Stimulated activated CD4-positive, alpha-beta T cell treated with anti-CD3 and anti-CD28 coated beads, TNF-alpha, amount 100 ng/mL, for 48 hours (primary cell): ENCODE measurements at regions not wholly inside any gene's neighbourhood (a gene's known extent, or its start where the extent isn't known, plus 50 kb on each side); places are given as distances from the start of the nearest gene placed in this dataset.

ENCODE experiments used
- DNase-seq, 3 donors: peaks; one replicate each; pipeline ENCODE4 v3.0.0-alpha.2; 2020; ENCODE audit warnings: low read depth in 3 of 3

DNA sequence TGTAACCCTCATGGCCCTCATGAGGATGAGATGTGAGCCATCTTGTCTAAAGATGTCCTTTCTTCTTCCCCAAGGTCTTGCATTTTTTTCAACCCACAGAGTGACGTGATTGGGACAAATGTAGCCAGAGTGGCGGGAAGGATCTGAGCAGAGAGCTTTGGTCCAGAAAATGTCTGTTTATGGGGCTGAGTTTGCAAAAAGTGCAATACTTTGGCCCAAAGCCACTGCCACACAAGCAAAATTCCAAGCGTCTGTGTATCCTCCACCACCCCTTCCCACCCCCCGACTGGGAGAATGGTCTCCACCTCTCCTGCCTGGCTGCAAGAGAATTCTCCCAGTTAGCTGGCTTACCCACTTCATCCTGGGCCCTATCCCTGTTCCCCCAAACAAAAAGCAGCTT is 246.9 kb upstream of the LRIG1 start:
- DNase-seq: no peak

GRCh38 chr3:66748175-66748876 is 247.5 kb upstream of the LRIG1 start:
- no peak for DNase-seq

- no peak for DNase-seq
Observed at GRCh38 chr3:66751842-66752241, 246.3 kb upstream of the KBTBD8 start.

- DNase-seq: no peak
Observed at GRCh38 chr3:66753670-66754069, 244.4 kb upstream of the KBTBD8 start.

DNA sequence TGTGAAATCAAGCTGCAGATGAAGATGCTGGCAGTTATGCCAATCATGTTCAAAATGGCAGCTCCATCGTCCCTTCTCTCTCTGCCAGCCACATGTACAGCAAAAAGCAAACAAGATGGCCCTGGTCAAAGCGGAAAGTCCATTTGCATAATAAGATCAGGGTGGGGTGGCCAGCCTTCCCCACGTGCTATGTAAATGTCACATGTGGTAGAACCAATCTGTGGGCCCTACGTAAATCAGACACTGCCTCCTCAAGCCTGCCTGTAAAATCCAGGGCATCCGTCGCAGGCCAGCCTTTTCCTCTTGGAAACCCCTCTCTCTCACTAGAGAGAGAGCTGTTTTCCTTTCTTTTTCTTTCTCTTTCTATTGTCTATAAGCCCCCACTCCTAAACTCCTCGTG is 243.5 kb upstream of the KBTBD8 start:
- no peak for DNase-seq

DNA sequence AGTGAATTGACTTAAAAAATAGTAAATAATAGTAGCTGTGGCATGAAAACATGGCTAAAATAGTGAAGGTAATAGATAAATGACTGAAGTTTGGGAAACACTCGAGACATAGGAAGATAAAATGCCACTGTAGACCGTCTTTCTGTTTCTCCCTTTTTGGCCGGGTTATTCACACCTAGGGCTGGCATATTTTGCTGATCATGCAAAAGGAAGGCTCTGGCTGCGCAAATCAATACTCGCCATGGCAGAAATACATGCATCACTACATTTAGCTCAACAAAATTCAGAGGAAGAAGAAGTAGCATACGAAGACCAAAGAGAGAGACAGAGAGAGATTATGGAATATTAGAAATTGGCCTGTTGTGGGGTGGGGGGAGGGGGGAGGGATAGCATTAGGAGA is 242.2 kb upstream of the KBTBD8 start:
- no peak for DNase-seq

GRCh38 chr3:66756468-66757036 is 241.6 kb upstream of the KBTBD8 start:
- DNase-seq: no peak

DNA sequence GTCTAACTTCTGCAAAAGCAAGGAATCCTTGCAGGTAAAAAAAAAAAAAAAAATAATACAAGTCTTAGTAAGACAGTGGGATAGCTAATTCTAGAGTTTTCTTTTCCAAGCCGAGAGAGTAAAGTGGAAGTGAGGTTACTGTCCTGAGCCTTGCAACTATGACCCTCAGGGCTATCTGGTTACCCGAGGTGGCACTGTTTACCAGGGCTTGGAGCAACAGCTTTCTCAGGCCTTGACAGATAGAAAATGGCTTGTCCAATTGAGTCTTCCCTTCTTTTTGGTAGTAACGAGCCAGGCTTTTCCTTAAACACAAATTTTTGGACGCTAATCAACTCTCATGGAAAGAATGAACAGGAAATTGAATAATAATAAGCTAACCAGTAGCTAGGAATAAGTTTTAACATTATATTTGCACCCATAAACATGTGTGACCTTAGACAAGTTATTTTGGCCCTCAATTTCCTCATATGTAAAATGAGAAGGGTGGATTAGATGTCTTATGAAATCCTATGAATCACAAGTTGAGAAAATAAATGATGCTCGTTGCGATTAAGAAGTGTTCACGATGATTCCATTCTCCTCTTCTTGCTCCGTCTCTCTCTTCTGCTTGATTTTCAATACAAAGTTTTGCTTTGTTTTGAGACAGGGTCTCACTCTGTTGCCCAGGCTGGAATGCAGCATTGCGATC is 236.9 kb upstream of the KBTBD8 start:
- DNase-seq: no peak

GRCh38 chr3:66762916-66763693 is 235.0 kb upstream of the KBTBD8 start:
- no peak for DNase-seq

DNA sequence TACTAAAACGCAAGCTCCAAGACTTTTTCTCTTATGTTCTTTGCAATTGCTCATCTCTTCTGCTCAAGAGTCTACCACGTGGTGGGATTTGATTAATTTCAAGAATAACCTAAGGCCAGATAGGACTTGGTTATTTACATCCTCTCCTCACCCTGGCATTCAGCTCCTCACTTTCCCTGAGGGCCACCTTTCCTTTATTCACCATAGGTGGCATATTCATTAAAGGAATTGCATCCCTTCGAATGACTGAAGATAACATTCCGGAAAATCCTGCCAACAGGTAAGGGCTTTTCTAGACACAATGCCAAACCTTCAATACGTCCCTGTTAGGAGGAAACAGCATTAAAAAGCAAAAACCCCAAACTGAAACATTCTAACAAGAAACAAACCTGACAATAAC is 220.0 kb upstream of the KBTBD8 start:
- DNase-seq: no peak

GRCh38 chr3:66778777-66779176 is 219.3 kb upstream of the KBTBD8 start:
- DNase-seq: no peak

GRCh38 chr3:66785191-66785909 is 212.8 kb upstream of the KBTBD8 start:
- no peak for DNase-seq

- no peak for DNase-seq
Observed at GRCh38 chr3:66789580-66790237, 208.4 kb upstream of the KBTBD8 start.

DNA sequence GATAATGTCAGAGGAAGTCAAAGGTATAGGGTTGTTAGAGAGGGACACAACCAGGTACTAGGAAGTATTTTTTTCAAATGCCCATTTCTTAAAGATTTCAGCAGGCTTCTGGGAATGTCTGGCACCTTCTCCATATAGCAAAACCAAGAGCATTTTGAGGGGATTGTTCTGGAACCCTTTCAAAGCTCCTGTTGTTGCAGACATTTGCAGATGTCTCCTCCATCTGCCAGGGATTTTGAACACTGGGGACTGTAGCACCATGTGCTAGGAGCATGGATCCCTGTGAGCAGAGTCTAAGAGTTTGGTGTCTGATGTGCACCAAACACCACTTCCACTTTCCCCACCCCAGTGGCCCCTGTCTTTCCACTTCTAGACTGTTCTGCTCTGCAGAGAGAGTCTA is 206.0 kb upstream of the KBTBD8 start:
- DNase-seq: no peak

GRCh38 chr3:66795365-66795764 is 202.7 kb upstream of the KBTBD8 start:
- DNase-seq: no peak

GRCh38 chr3:66796343-66796742 is 201.8 kb upstream of the KBTBD8 start:
- DNase-seq: no peak

GRCh38 chr3:66797889-66798560 is 200.1 kb upstream of the KBTBD8 start:
- no peak for DNase-seq

DNA sequence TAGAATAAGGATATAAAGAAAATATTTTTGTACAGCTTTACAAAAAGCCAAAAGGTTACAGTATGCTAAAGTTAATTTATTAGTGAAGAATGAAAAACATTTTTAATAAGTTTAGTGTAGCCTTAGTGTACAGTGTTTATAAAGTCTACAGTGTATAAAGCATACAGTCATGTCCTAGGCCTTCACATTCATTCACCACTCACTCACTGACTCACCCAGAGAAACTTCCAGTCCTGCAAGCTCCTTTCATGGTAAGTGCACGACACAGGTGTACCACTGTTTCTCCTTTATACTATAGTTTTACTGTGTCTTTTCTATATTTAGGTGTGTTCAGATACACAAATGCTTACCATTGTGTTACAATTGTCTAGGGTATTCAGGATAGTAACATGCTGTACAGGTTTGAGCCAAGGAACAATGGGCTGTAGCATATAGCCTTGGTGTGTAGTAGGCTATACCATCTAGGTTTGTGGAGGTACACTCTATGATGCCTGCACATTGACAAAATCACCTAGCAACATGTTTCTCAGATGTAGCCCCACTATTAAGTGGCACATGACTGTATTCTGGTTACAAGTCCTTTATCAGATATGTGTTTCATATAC is 197.1 kb upstream of the KBTBD8 start:
- DNase-seq: no peak

GRCh38 chr3:66803206-66803605 is 194.9 kb upstream of the KBTBD8 start:
- no peak for DNase-seq
